IPS-NIHi7 (cell line): ENCODE measurements at regions not wholly inside any gene's neighbourhood (a gene's known extent, or its start where the extent isn't known, plus 50 kb on each side); places are given as distances from the start of the nearest gene placed in this dataset.
"Not testable (repeated sequence)": the region's sequence is repeated elsewhere in the genome, so short reads cannot be mapped to it uniquely, and the experiment has no call there.

ENCODE experiments used
- DNase-seq: peaks from one replicate; pipeline ENCODE4 v3.0.0; 2012; ENCODE audit warnings: mixed read lengths; ENCODE audit errors: extremely low spot score

DNA sequence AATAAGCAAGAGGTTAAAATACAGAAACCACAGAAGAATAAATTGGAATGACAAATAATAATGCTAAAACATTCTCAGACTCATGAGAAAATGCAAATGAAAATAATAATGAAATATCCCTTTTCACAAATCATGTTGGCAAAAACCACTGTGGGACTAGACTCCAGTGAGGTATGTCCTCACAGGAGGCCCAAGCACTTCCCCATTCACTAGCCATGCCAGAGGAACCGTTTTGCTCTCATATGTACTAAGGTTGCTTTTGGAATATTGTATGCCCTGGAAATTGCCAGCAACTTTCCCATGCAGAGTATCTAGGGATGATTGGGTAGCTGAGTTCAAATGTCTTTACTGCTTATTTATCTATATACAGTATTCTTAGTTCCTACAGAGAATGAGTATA is 106.2 kb upstream of the CHORDC1 start:
- no peak for DNase-seq

DNA sequence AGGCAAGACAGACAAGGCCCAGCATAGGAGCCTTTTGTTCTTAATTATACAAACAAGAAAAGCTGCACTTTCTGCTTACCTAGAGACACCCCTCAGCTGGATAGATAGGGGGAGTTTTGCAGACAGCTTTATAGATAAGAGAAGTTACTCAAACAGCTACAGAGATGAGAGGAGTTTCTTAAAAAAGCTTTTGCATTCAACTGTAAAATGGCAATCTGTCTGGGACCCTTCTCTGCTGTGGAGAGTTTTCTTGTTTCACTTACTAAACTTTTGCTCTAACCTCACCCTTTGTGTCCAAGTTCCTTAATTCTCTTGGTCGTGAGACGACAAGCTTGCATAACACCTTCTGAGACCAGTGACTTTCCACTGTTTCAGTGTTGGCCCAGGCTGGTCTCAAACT is 103.8 kb upstream of the CHORDC1 start:
- no peak for DNase-seq

DNA sequence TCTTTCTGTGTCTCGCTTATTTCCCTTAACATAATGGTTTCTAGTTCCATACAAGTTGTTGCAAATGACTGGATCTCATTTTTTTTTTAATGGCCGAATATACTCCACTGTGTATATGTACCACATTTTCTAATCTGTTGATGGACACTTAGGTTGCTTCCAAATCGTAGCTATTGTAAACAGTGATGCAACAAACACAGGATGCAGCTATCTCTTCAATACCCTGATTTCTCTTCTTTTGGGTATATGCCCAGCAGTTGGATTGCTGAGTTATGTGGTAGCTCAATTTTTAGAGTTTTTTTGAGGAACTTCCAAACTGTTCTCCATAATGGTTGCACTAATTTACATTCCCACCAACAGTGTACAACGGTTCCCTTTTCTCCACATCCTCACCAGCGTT is 100.4 kb upstream of the CHORDC1 start:
- DNase-seq, result no peak

GRCh38 chr11:90321018-90321417 is 98.2 kb upstream of the CHORDC1 start:
- DNase-seq, result no peak

DNA sequence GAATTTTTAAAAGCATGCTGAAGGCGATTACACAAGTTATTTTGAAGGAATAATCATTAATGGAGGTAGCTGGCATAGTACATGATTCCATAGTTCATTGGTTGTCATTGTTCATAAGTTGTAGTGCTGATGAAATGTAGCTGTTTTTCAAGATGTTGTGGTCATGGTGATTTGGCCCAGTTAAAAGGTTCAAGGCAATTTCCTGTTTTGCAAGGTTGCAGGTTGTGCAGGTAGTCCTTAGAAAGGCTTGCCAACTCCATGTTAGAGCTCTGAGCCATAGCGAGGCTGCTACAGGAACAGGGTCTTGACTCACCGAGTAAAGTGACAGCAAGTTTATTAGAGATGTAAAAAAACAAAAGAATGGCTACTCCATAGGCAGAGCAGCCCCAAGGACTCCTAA is 95.8 kb upstream of the CHORDC1 start:
- no peak for DNase-seq

DNA sequence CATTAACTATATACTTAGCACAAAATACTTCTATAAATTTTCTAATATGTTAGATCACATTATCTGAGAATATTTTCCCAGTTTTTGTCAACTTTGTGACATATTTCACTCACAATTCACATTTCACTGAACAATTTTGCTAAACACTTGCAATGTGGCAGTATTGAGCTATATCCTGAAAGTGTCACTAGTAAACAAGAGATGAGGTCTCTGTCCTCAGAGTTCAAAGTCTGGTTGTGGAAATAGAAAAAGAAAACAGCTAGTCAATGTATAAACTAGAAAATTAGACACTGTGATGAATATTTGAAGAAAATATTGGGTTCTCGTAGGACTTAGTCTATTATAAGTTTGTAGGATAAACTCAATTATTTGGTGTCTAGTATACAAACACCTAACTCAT is 87.4 kb upstream of the CHORDC1 start:
- DNase-seq, result no peak

DNA sequence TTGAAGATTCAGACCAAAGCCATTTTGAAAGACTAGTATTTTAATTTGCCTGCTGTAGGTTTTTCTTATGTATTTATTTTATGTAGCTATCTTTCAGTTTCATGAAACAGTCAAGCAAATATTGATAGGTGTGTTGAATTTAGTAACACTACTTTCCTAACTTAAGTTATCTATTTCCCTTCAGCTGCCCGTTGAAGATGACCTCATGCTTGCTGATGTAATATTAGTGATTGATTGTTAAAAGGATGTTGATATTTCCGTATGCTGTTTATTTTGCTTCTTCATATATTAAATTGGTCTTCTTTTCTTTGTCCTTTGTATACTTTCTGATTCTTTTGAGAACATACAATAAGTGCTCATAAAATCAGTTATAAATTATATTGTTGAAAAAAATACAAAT is 86.8 kb upstream of the CHORDC1 start:
- no peak for DNase-seq

- DNase-seq, result no peak
These were observed 71.7 kb upstream of the CHORDC1 start for GRCh38 chr11:90294526-90294925.

DNA sequence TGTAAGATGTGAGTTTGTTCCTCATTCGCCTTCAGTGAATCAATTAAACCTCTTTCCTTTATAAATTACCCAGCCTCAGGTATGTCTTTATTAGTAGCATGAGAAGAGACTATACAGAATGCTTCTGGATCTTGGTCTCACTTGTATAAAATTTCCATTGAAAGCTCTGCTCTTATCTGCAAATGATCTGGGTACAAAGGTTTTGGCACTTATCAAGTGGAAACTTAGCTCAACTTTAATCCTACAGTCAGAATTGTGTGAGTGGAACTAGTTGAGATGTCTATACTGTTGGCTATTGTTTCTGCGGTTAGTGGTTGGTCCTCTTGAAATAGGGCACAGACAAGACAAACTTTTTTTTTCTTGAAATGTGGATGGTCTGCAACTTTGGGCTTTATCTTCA is 71.2 kb upstream of the CHORDC1 start:
- DNase-seq, result no peak

DNA sequence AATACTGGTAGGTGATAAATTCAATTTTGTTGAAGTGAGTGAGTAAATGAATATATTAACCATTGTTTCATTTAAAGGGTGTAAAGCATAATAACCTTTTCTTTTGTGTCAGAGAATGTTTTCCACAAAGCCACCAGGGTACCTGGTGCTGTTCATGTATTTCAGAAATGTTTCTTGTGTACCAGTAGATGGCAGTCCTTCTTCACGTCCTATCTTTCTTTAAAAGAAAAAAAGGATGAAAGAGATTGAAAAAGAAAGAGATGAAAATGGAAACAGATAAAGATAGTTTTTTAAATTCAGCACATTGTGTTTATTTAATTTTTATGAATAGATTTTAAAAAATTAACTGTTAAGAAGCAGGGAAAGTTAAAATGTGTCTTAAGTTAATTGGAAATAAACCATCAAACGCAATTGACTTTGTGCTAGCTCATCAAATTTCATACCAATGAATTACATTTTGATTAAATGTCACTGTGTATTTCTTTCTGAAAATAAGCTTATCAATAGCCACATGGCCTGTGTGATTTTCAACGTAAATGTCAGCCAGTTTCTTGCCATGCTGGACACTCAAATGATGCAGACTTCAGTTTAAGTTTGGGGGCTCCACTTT is 65.5 kb upstream of the CHORDC1 start:
- DNase-seq, result peak; percentile 51

DNA sequence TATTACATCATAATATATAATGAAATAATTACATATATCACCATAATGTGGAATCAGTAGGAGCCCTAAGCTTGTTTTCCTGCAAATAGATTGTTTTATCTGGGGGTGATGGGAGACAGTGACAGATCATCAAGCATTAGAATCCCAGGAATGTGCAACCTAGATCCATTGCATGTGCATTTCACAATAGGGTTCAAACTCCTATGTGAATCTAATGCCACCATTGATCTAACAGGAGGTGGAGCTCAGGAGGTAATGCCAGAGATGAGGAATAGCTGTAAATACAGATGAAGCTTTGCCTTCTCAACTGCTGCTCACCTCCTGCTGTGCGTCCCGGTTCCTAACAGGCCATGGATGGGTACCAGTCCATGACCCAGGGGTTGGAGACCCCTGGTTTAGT is 63.8 kb upstream of the CHORDC1 start:
- no peak for DNase-seq

DNA sequence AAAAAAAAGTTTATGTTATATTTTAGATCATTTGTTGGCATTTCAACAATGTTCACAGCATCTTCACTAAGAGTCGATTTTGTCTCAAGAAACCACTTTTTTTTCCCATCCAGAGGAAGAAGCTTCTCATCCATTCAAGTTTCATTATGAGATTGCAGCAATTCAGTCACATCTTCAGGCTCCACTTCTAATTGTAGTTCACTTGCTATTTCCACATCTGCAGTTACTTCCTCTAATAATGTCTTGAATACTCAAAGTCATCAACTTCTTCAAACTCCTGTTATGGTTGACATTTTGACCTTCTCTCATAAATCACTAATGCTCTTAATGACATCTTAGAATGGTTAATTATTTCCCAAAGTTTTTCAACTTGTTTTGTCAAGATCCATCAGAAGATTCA is 61.3 kb upstream of the CHORDC1 start:
- DNase-seq, result no peak

DNA sequence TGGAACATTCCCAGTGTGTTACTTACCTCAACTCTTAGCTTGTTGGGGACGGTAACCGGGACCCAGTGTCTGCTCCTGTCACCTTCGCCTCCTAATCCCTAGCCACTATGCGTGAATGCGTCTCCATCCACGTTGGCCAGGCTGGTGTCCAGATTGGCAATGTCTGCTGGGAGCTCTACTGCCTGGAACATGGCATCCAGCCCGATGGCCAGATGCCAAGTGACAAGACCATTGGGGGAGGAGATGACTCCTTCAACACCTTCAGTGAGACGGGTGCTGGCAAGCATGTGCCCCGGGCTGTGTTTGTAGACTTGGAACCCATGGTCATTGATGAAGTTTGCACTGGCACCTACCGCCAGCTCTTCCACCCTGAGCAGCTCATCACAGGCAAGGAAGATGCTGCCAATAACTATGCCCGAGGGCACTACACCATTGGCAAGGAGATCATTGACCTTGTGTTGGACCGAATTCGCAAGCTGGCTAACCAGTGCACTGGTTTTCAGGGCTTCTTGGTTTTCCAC is 59.8 kb upstream of the CHORDC1 start:
- not testable (repeated sequence) for DNase-seq

DNA sequence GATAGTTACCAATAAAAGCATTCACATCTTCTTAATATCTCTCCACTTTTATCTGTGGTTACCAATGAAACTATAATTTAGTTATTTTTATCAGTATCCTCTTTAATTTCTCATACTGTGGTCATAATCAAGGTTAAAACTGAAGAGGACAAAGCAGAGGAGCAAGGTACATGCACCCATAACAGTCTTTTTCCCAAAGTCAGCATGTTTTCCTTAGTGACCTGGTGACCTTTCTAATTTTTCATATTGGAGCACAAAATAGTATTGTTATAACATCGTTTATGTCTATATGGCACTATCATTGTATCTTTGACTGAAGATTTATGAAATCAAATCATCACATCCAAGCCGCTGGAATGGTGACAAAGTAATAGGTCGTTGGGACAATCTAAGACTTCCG is 51.5 kb upstream of the CHORDC1 start:
- no peak for DNase-seq
